ENCODE measurements at regions not wholly inside any gene's neighbourhood (a gene's known extent, or its start where the extent isn't known, plus 50 kb on each side); places are given as distances from the start of the nearest gene placed in this dataset.

DNA sequence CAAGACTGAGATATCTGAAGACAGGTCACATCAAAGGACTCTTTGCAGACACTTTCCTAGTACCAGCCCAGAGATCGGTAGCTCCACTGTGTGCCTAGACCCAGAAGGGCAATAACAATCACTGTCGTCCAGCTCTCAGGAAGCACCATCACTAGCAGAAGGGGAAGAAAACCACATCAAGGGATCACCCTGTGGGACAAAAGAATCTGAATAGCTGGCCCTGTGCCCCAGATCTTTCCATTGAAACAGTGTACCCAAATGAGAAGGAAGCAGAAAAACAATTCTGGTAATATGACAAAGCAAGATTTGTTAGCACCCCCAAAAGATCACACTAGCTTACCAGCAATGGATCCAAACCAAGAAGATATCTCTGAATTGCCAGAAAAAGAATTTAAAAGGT, 404.4 kb upstream of the NECTIN3 start:
- 84 to 89% (median 86%) methylated on average over 2 of the region's 2 CpGs for WGBS, 4 donors

DNA sequence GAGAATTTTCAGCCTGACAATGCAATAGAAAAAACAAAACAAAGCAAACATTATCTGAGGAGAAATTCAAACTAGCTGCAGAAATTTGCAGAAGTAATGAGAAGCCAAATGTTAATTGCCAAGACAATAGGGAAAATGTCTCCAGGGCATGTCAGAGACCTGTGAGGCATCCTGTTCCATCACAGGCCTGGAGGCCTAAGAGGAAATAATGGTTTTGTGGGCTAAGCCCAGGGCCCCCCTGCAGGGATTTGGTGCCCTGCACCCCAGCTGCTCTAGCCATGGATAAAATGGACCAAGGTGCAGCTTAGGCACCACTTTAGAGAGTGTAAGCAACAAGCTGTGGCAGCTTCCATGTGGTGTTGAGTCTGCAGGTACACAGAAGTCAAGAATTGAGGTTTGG, 401.2 kb upstream of the NECTIN3 start:
- Histone ChIP-seq H3K27me3 (no peaks in the 10 kb centered on the region), H3K4me1 (replicated peaks in 1 of 2) (no peaks in the 10 kb centered on the region), H3K4me3 (no peak overlapping the region), H3K9me3 (replicated peaks in 1 of 3) (no peaks in the 10 kb centered on the region), H3K36me3 (replicated peaks in 1 of 2) (no peaks in the 10 kb centered on the region), H3K27ac (no peak overlapping the region)
- intact Hi-C loops (cut with DNase I): no loop called here
- TF ChIP-seq, protein P1, sequence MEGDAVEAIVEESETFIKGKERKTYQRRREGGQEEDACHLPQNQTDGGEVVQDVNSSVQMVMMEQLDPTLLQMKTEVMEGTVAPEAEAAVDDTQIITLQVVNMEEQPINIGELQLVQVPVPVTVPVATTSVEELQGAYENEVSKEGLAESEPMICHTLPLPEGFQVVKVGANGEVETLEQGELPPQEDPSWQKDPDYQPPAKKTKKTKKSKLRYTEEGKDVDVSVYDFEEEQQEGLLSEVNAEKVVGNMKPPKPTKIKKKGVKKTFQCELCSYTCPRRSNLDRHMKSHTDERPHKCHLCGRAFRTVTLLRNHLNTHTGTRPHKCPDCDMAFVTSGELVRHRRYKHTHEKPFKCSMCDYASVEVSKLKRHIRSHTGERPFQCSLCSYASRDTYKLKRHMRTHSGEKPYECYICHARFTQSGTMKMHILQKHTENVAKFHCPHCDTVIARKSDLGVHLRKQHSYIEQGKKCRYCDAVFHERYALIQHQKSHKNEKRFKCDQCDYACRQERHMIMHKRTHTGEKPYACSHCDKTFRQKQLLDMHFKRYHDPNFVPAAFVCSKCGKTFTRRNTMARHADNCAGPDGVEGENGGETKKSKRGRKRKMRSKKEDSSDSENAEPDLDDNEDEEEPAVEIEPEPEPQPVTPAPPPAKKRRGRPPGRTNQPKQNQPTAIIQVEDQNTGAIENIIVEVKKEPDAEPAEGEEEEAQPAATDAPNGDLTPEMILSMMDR (IDR thresholded peaks at IDR 0.05): no peak
- no peak for TF ChIP-seq POLR2A (IDR thresholded peaks at IDR 0.05)
- DNase-seq: no peak

More for the DNA sequence above, 404.4 kb upstream of the NECTIN3 start:
- no peaks in the 10 kb centered on the region for H3K9me3 ChIP-seq (replicated peaks in 1 of 3)
- intact Hi-C loops (cut with DNase I): no loop called here
- H3K4me3 ChIP-seq: no peak overlapping the region
- H3K36me3 ChIP-seq (replicated peaks in 1 of 2): no peaks in the 10 kb centered on the region
- H3K27ac ChIP-seq: no peak overlapping the region
- TF ChIP-seq, protein P1 (IDR thresholded peaks at IDR 0.05): no peak
- TF ChIP-seq POLR2A (IDR thresholded peaks at IDR 0.05): no peak
- no peaks in the 10 kb centered on the region for H3K27me3 ChIP-seq
- no peak for DNase-seq
- no peaks in the 10 kb centered on the region for H3K4me1 ChIP-seq (replicated peaks in 1 of 2)

DNA sequence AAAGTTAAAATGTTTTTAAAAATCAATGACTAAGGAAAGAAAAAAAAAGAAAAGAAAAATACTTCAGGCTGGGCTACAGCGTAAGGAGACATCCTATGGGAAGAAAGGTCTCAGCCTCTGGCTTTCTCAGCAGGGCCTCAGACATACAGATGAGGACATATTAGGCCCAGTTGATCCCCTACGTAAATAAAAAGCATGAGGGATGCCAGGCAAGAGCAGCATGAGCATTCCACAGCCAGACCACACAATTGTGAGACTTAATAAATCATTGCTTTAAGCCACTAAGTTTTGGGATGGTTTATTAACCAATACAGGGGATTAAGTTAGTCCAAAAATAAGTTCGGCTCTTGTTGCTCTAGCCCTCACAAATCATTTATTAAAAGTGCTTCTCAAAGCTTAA, 394.1 kb upstream of the NECTIN3 start:
- TF ChIP-seq POLR2A (IDR thresholded peaks at IDR 0.05): no peak
- TF ChIP-seq, protein P1 (IDR thresholded peaks at IDR 0.05): no peak
- no peak overlapping the region for H3K4me3 ChIP-seq
- no peaks in the 10 kb centered on the region for H3K27me3 ChIP-seq
- no peaks in the 10 kb centered on the region for H3K4me1 ChIP-seq (replicated peaks in 1 of 2)
- no peak for DNase-seq
- intact Hi-C loops (cut with DNase I): no loop called here
- H3K36me3 ChIP-seq (replicated peaks in 1 of 2): no peaks in the 10 kb centered on the region
- WGBS, 4 donors: 70 to 75% (median 71%) methylated on average over 3 of the region's 3 CpGs
- H3K9me3 ChIP-seq (replicated peaks in 1 of 3): no peaks in the 10 kb centered on the region
- no peak overlapping the region for H3K27ac ChIP-seq

DNA sequence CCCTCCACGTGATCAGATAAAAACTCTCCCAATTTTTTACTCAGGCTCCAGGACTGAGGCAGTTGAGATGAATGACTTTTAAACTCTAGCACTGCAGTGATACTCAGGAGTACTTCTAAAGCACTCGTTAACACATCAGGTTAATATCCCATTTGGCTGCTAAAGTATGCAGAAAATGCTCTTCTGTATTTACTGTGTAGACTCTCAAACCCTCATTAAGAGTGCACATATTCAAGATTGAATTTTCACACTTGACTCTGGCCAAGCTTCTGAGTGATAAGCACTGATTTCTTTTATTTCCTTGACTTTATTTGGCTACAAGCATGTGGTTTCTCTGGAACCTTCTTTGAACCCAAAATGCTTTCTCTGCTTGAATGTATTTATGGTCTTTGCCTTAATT, 392.3 kb upstream of the NECTIN3 start:
- no peak overlapping the region for H3K27ac ChIP-seq
- no peaks in the 10 kb centered on the region for H3K27me3 ChIP-seq
- intact Hi-C loops (cut with DNase I): no loop called here
- no peak for DNase-seq
- no peak overlapping the region for H3K4me3 ChIP-seq
- no peaks in the 10 kb centered on the region for H3K9me3 ChIP-seq (replicated peaks in 1 of 3)
- no peaks in the 10 kb centered on the region for H3K4me1 ChIP-seq (replicated peaks in 1 of 2)
- H3K36me3 ChIP-seq (replicated peaks in 1 of 2): no peaks in the 10 kb centered on the region
- 46 to 65% (median 58%) methylated on average over 2 of the region's 2 CpGs for WGBS, 4 donors
- TF ChIP-seq, protein P1 (IDR thresholded peaks at IDR 0.05): no peak
- no peak for TF ChIP-seq POLR2A (IDR thresholded peaks at IDR 0.05)
